Fibroblast of mammary gland (primary cell): ENCODE measurements at regions not wholly inside any gene's neighbourhood (a gene's known extent, or its start where the extent isn't known, plus 50 kb on each side); places are given as distances from the start of the nearest gene placed in this dataset.

Experiments used
- DNase-seq: peaks from one replicate; pipeline ENCODE4 v3.0.0-alpha.2; 2010; ENCODE audit warnings: low read depth
- H3K4me3 ChIP-seq: 2 replicates; pipeline ENCODE4 v1.5.1; 2011; ENCODE audit warnings: low read depth, mild to moderate bottlenecking, low read length, moderate library complexity; ENCODE audit not compliant: control insufficient read depth
- CTCF ChIP-seq: conservative IDR thresholded peaks from 2 replicates; pipeline ENCODE4 v1.5.1; 2011; ENCODE audit warnings: low read depth, low read length, inconsistent platforms; ENCODE audit not compliant: control insufficient read depth, insufficient read depth

GRCh38 chr13:31970231-31970930 is 61.2 kb upstream of the FRY start:
- TF ChIP-seq CTCF, result no peak
- DNase-seq, result peak; percentile 69
- H3K4me3 ChIP-seq, result no peak overlapping the region

- no peak for DNase-seq
- H3K4me3 ChIP-seq, result no peak overlapping the region
- TF ChIP-seq CTCF, result no peak
Observed at GRCh38 chr13:31972453-31972852, 59.1 kb upstream of the FRY start.

GRCh38 chr13:31978021-31978420 is 53.6 kb upstream of the FRY start:
- DNase-seq, result no peak
- TF ChIP-seq CTCF, result no peak
- H3K4me3 ChIP-seq, result no peak overlapping the region

- H3K4me3 ChIP-seq, result no peak overlapping the region
- no peak for TF ChIP-seq CTCF
- DNase-seq, result no peak
Observed at GRCh38 chr13:31980830-31981229, 50.7 kb upstream of the FRY start.
